ENCODE measurements at regions not wholly inside any gene's neighbourhood (a gene's known extent, or its start where the extent isn't known, plus 50 kb on each side); places are given as distances from the start of the nearest gene placed in this dataset.
"Not testable (repeated sequence)": the region's sequence is repeated elsewhere in the genome, so short reads cannot be mapped to it uniquely, and the experiment has no call there.

DNA sequence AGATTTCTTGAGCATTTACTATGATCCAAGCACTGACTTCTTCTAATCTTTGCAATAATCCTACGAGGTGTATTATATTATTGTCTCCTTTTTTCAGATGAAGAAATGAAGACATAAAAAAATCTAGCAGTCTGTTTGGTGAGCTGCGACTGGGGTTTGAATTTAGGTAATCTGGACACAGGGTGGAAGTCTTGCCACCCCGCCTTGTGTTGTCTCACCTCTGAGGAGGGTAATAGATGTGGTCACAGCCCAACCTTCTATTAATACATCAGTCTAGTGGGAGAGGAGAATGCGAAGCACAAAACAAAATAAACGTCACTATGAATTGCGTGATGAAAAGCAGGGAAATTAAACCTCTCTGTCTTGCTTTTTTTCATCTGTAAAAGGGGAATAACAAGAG, 993.9 kb downstream of the VRK1 start:
- no peak for ATAC-seq (ENCODE audit: poor library complexity)
- intact Hi-C loops (cut with DNase I) = no loop called here

DNA sequence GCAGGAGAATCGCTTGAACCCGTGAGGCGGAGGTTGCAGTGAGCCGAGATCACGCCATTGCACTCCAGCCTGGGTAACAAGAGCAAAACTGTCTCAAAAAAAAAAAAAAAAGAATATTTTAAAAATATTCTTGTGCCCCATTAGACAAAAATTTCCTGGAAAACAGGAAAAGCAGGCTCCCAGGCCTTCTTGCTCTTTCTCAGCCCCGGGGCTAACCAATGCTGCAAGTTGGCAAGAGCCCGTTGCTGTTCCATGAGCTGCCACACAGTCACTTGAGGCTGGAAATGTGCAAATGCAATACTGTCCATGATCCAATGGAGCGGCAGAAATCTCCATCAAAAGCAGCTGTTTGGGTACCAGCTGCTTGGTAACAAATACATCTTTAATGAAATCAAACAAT, 994.7 kb downstream of the VRK1 start:
- DNase-seq (no peak), ATAC-seq (ENCODE audit: poor library complexity) (no peak)
- intact Hi-C loops (cut with DNase I) = no loop called here

More for the DNA sequence above, 993.9 kb downstream of the VRK1 start:
- no peak for DNase-seq

DNA sequence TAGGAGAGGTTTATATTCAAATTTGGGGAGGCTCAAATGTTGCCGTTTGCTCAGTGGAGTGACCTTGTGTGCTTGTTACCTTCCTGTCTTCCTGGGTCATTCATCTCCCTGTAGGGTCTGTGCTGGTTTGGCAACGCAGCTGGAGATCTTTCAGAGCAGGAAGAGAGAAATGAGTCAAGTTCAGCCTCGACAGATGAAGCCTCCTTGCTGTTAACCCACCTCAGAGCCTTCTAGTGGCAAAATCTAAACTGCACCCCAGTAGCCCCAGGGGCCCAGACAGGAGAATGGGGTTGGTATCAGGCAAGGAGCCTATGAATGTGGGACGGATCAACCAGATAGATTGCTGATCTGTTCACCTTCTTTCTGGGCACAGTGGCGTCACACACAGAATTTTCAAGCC, 999.3 kb downstream of the VRK1 start:
- DNase-seq = no peak
- no peak for ATAC-seq (ENCODE audit: poor library complexity)
- intact Hi-C loops (cut with DNase I) = no loop called here

DNA sequence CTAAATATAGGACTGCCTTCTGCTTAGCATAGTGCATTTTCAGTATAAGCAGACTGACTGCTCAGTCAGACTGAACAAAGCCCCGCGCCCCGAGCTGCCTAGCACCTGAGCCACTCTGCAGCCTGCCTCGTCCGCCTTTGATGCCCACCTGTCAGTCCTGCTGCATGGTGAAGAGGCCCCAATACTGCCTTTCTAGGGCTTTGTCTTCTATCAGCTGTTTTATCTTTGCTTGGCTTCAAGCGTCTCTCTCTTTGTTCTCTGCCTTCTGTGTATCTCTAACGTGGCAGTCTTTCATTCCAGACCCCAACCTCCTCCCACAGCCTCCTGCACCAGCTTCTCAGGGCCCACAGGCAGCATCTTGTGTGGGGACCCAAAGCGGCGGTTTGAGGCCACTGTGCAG, 1001.0 kb downstream of the VRK1 start:
- DNase-seq (no peak), ATAC-seq (ENCODE audit: poor library complexity) (no peak)
- intact Hi-C loops (cut with DNase I) = no loop called here

DNA sequence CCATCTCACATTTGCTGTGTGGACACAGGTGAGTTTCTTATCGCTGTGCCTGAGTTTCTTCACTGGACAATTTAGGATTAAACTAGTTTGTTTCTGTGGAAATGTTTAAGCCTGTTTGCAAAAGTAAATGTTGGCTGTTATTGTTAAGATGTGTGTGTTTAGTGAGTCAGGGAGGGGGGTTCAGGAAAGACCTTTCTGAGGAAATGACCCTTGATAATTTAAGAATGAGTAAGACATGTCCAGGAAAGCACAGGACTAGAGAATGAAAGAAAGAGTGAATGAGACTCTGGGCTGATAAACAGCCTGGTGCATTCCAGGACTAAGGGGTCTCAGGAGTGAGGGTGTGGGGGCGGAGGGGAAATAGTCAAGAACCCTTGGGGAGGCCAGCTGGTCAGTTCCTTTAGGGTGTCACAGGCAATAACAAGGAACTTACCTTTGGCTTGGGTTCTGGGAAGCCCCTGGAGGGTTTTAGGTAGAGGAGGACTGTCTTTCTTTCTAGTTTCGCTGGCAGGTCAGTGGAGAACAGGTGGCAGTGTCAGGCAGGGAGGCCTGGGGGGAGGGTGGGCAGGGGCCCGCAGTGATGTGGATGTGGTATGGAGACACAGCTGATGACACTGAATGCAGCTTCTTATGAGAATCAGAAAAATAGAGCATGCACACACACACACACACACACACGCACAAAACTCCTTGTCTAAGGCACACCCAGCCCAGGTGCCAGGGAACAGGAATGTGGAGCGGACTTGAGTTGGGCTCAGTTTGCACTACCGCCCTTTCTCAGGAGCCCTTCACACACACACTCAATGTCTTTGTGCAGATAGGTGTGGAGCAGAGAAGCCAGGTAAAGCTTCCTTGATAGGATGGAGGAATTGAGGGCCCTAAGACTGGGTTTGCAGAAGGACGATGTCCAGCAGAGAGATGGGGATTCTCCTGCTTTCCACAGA, 1005.5 kb downstream of the VRK1 start:
- intact Hi-C loops (cut with DNase I) = no loop called here
- ATAC-seq (ENCODE audit: poor library complexity) (no peak), DNase-seq (no peak)

DNA sequence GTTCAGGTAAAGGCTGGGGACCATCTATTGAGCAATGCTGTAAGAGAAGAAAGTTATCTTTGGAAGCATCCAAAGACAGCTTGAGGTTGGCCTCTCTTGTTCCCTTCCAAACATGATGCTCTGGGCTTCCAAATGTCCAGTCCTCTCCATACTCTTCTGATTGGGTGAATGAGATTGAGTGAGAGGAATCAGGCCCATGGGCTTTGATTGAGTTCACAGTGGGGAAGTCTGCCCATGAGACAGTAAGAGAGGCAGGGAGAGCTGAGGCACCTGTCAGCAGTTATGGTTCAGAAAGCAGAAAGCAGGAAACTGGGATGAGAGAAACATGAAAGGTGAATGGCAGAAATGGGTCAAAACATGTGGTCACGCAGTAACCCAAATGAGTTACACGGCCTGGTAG, 1006.9 kb downstream of the VRK1 start:
- ATAC-seq (ENCODE audit: poor library complexity) (no peak), DNase-seq (no peak)
- intact Hi-C loops (cut with DNase I) = no loop called here

DNA sequence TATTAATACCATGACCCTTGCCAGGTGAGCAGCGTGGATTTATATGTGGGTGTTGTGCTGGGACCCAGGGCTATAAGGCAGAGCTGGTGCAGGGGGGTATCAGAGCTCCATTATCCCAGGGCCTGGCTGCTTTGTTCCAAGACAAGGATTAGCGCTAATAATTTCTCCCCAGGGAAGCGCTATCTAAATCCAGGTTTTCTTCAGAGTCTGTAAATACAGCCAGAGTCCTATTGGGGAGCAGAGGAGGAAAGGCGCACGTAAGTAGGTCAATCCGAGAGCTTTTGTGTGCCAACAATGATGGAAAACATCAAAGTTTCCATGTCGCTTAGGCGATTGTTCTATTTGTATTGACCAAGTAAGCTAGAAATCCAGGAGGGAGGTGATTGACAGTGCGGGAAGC, 1009.7 kb downstream of the VRK1 start:
- intact Hi-C loops (cut with DNase I) = no loop called here
- no peak for ATAC-seq (ENCODE audit: poor library complexity)
- no peak for DNase-seq

DNA sequence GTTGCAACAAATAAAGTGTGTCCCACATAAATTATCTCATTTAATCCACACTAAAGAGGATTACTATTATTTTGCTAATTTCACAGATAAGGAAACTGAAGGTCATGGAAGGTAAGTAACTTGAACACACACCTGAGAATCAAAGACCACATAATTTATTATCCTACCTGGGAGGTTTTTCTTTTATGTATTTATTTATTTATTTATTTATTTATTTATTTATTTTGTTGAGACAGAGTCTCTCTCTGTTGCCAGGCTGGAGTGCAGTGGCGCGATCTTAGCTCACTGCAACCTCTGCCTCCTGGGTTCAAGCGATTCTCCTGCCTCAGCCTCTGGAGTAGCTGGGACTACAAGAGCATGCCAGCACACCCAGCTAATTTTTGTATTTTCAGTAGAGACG, 1011.4 kb downstream of the VRK1 start:
- ATAC-seq (ENCODE audit: poor library complexity); DNase-seq; intact Hi-C loops (cut with DNase I): not testable (repeated sequence)

DNA sequence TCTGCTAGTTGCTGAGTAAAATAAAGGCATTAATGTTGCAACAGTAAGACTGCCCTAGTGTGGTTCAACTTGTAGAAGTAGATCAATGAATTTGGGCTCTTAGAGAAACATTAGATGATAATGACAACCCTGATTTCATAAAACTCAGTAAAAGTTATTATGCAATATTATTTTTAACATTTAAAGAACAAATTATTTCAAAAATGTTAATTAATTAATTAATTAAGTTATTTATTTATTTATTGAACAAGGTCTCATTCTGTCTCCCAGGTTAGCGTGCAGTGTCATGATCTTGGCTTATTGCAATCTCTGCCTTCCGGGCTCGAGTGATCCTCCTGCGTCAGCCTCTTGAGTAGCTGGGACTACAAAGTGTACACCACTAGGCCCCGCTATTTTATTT, 1016.4 kb downstream of the VRK1 start:
- DNase-seq (no peak), ATAC-seq (ENCODE audit: poor library complexity) (no peak)
- intact Hi-C loops (cut with DNase I) = no loop called here

DNA sequence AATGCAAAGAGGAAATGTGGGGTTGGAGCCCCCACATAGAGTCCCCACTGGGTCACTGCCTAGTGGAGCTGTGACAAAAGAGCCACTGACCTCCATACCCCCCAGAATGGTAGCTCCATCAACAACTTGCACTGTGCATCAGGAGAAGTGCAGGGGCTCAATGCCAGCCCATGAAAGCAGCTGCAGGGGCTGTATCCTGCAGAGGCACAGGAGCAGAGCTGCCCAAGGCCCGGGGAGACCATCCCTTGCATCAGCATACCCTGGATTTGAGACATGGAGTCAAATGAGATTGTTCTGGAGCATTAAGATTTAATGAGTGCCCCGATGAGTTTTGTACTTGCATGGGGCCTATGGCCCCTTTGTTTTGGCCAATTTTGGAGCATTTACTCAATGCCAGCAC, 1023.6 kb downstream of the VRK1 start:
- ATAC-seq (ENCODE audit: poor library complexity) (no peak), DNase-seq (no peak)
- intact Hi-C loops (cut with DNase I) = no loop called here

DNA sequence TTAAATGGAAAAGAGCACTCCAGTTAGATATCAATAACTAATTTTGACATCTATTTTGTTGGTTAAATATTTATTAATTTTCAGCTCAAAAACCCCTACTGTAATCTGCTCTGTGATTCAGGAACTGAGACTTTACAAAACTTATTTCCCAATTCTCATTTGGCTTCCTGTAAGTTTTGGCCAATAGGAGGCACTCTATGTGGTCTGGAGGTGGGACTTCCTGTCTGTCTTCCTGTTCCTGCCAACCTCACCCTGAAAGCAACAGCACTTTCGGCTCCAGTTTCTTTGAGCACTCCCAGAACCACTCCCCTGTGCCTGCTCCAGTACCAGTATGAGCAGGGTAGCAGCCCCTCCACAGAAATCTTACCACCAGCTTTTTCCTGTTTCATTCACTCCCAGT, 1027.0 kb downstream of the VRK1 start:
- intact Hi-C loops (cut with DNase I) = no loop called here
- no peak for DNase-seq
- ATAC-seq (ENCODE audit: poor library complexity) = no peak

DNA sequence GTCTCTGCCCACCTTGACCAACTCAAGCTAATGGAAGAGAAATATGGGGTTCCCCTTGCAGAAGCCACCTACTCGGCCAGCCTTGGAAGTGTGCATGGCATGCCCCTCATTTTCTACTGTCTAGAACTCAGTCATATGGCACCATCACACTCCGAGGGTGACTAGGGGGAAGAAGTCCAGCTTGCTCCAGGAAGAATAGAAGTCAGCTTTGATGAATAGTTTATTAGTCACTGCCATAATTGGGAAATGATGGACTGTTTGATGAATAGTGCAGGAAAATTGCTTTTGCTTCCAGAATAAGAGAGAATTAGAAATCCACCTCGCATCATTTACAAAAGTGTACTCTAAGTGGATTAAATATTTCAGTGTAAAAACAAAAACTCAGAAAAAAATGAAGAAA, 1030.6 kb downstream of the VRK1 start:
- no peak for ATAC-seq (ENCODE audit: poor library complexity)
- intact Hi-C loops (cut with DNase I) = no loop called here
- DNase-seq = no peak

DNA sequence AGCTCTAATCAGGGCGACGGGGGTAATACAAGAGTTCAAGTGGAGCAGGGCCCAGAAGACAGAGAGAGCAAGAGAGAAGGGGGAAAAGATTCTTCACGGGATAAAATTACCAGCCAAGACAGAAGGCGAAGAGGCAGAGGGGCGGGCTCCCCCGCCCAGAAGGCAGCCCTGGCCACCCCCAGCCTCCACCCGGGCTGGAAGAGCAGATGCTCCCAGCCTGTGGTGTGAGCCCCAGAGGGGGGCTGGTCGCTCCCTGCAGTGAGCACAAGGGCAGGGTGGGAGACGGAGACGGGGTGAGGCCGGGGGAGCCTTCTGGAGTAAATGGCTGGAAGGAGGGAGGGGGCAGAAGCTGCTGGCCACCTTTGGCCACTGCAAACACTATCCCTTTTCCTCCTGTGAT, 1035.6 kb downstream of the VRK1 start:
- ATAC-seq (ENCODE audit: poor library complexity) = no peak
- intact Hi-C loops (cut with DNase I) = no loop called here
- no peak for DNase-seq

DNA sequence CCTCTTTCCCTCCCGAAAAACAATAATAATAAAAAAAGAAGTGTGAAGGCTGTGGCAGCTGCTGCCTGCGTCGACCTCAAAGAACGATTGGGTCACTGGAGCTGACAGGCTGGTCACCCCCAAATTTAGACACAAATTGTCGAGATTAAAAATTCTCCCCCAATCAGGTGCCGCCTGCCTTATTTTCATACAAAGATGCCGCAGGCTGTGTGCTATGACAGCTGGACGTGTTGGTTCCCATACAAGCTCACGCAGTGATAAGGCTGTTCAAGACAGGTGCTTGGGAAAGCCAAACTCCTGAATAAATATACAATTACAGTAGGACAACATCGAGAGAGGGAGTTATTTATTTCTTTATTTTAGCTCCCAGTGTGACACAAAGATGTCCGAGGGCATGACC, 1041.8 kb downstream of the VRK1 start:
- ATAC-seq (ENCODE audit: poor library complexity) = no peak
- DNase-seq = no peak
- intact Hi-C loops (cut with DNase I) = no loop called here

DNA sequence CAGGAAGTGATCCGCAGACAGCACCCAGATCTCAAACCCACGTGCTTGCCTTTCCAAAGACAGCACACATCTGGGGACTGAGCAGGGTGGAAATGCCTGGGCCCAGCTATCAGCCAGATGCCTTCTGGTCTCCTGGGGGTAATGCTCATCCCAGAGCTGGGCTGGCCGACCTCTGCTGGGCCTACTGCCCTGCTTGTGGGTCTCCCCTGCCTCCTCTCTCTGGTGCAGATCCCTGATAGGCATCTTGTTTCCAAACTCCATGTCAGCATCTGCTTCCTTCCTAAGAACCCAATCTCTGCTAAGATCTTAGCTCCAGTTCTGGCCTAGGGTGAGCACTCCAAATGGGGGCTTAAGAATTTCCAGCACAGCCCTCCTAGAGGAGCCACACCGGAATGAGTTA, 1043.0 kb downstream of the VRK1 start:
- intact Hi-C loops (cut with DNase I) = no loop called here
- ATAC-seq (ENCODE audit: poor library complexity) = no peak
- DNase-seq = no peak

DNA sequence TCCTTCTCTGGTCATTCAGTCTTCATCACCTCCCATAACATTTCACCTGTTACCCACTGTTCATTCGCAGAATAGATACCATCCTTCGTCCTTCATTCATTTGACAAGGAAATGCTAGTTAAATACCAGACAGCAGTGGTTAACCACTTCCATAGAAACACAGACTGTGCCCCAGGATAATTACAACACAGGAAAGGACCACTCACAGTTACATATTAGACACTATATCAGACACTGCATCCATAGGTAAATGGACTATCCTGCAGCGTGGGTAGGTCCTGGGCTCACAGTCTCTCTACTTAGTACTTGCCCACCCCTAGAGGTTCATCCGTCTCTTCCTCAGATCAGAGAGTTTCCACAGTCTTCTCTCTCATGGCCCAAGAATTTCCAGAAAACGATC, 1044.6 kb downstream of the VRK1 start:
- intact Hi-C loops (cut with DNase I) = no loop called here
- ATAC-seq (ENCODE audit: poor library complexity) = no peak
- no peak for DNase-seq

DNA sequence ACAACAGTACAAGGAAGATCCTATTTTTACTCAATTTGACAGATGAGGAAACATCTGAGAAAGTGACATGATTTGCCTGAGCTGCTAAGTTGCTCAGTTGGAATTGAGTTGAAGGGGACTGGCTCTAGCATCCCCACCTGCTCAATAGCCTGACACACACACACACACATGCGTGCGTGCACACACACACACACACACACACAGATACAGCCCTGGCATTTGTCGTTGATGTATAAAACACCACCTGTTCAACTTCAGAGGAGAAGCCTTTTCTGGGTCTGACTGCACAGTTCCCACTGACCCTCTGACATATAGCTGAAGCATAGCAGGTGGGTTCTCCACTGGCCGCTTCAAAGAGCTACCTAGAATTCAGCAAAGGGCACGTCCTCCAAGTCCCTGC, 1045.9 kb downstream of the VRK1 start:
- no peak for DNase-seq
- intact Hi-C loops (cut with DNase I) = no loop called here
- ATAC-seq (ENCODE audit: poor library complexity) = no peak

DNA sequence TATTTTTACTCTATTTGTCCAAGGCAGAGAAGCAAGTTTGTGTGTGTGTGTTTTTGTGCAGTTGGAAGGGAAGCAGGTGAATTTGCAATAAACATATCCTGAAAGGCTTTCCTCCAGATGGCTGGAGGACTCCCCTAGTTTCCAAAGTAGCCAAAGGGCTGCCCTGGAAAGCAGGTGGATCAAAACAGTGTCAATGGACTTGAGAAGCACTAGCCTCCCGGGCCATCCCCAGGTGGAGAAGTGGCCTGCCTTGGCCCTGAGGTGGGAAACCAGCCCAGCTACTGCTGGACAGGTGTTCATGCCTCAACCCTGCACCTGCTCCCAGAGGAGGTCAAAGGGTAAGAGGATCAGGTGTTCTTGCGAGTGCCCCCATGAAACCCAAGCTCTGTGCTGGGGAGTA, 1046.9 kb downstream of the VRK1 start:
- ATAC-seq (ENCODE audit: poor library complexity) = no peak
- intact Hi-C loops (cut with DNase I) = no loop called here
- DNase-seq = no peak

DNA sequence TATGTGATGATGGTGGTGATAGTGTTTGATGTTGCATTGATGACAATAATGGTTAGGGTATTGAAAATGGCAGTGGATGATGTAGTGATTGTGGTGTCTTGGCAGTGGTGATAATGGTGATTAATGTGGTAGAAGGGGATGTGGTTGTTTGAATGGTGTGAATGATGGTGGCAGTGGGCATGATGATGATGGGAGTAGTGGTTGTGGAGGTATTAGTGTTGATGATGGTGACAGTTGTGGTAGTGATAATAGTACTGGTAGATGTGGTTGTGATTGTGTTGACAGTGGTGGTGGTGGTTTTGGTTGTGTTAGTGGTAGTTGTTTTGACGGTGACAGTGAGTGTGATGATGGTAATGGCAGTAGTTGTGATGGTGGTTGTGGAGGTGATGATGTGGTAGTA, 1049.0 kb downstream of the VRK1 start:
- ATAC-seq (ENCODE audit: poor library complexity) = no peak
- DNase-seq = no peak
- intact Hi-C loops (cut with DNase I) = no loop called here

DNA sequence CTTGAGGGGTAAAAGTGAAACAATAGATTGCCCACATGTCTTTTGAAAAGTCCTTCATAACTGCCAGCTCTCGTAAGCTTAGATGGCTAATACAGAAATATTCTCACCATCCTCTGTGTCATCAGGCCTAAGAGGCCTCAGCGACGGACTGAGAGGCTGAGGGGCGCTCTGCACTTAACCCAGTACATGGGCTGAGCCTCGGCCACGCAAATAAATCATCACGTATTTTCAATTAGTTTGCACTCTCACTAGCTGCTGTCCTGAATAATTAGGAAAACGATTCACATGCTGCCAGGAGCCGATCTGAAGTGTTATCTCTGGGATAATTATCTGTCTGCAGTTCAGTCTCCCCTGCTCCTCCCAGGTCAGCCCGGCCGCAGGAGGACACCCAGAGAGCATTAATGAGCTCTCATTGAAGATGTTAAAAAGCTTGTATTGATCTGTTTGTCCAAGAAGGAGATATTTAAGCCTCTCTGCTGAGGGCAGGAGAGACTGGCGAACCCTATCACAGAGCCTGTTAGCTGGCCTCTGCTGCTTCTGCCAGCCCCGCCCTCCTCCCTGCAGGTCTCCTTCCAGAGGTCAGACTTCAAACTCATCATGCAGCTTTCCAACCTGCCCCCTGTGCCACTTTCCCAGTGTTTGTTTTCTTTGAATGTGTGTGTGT, 1051.3 kb downstream of the VRK1 start:
- ATAC-seq (ENCODE audit: poor library complexity) = no peak
- DNase-seq = no peak
- intact Hi-C loops (cut with DNase I) = no loop called here
